Transverse colon (tissue), 4 donors: ENCODE measurements at regions not wholly inside any gene's neighbourhood (a gene's known extent, or its start where the extent isn't known, plus 50 kb on each side); places are given as distances from the start of the nearest gene placed in this dataset.

Source experiments
- DNase-seq: peaks from one replicate; pipeline ENCODE4 v3.0.0-alpha.2; 2019
- H3K27ac ChIP-seq, 4 donors: fragments of 200-600 bp; sonication (generic); 2 replicates each; pipeline ENCODE4 v1.5.1; 2016 to 2018; ENCODE audit warnings: inconsistent platforms in 4 of 4
- H3K27me3 ChIP-seq: fragments of 200-600 bp; sonication (generic); 2 replicates; pipeline ENCODE4 v1.5.1; 2017; ENCODE audit warnings: inconsistent platforms
- H3K36me3 ChIP-seq, 4 donors: fragments of 200-600 bp; sonication (generic); 2 replicates each; pipeline ENCODE4 v1.5.1; 2017 to 2019; ENCODE audit warnings: inconsistent platforms in 4 of 4
- H3K4me1 ChIP-seq, 4 donors: fragments of 200-600 bp; sonication (generic); 2 replicates each; pipeline ENCODE4 v1.5.1; 2017 to 2020; ENCODE audit warnings: inconsistent platforms in 4 of 4
- H3K4me3 ChIP-seq, 4 donors: fragments of 200-600 bp; sonication (generic); 1 replicate in 1 of 4; 2 replicates in 3 of 4; pipeline versions ENCODE4 v1.5.1 to v1.6.1; 2017 to 2019; ENCODE audit warnings: inconsistent platforms in 4 of 4
- H3K9me3 ChIP-seq, 2 donors: fragments of 200-600 bp; sonication (generic); 2 replicates each; pipeline ENCODE4 v1.5.1; 2017 to 2019; ENCODE audit warnings: inconsistent platforms in 2 of 2
- CTCF ChIP-seq, 5 experiments: fragments of 200-600 bp in 3 of 5; fragments of 450-650 bp in 2 of 5; sonication (generic) in 3 of 5; IDR thresholded peaks; 1 replicate in 2 of 5; 2 replicates in 3 of 5; pipeline ENCODE4 v1.5.1; 2016 to 2017; ENCODE audit warnings: antibody characterized with exemption in 5 of 5, inconsistent platforms in 3 of 5, mild to moderate bottlenecking in 2 of 5, moderate library complexity in 1 of 5
- EP300 ChIP-seq: sonication (generic); formaldehyde crosslinking; IDR thresholded peaks from one replicate; pipeline ENCODE4 v1.6.1; 2017; ENCODE audit warnings: antibody characterized with exemption, low read depth
- POLR2A ChIP-seq: fragments of 450-650 bp; IDR thresholded peaks from one replicate; pipeline ENCODE4 v1.6.1; 2016; ENCODE audit warnings: antibody characterized with exemption, mild to moderate bottlenecking, moderate library complexity
- POLR2AphosphoS5 ChIP-seq, 3 donors: sonication (generic); formaldehyde crosslinking; IDR thresholded peaks; one replicate each; pipeline ENCODE4 v1.6.1; 2016; ENCODE audit warnings: antibody characterized with exemption in 3 of 3
- WGBS, 2 donors: methylation state at CpG; one replicate each; pipeline ENCODE4 v1.1.5; 2018; ENCODE audit warnings: low coverage in 1 of 2; 5-methylcytosine and 5-hydroxymethylcytosine counted together
- in situ Hi-C, 4 donors: fragments of 200-750 bp; cut with MboI; loops; one replicate each; pipeline versions ENCODE4 v1.15.0 to v1.15.1; 2017; ENCODE audit warnings: low sequenced_read_pairs in 3 of 4, low pct_ligation_motif_present in 1 of 4, low pct_unique_long_range_greater_than_20kb in 1 of 4
- intact Hi-C: fragments of 100-400 bp; cut with DNase I; formaldehyde crosslinking; loops from one replicate; pipeline ENCODE4 v1.15.1; 2023; ENCODE audit warnings: low total_unique reads

- WGBS, 2 donors, result 93 to 96% methylated on average over 3 of the region's 3 CpGs
- in situ Hi-C loops, result no loop called here
- no peak overlapping the region for H3K27ac ChIP-seq
- H3K4me3 ChIP-seq, result no peak overlapping the region
- H3K27me3 ChIP-seq, result no peaks in the 10 kb centered on the region
- intact Hi-C loops, result no loop called here
- H3K36me3 ChIP-seq, result no peaks in the 10 kb centered on the region
- H3K9me3 ChIP-seq, result no peaks in the 10 kb centered on the region
- no peak for TF ChIP-seq CTCF (IDR thresholded peaks at IDR 0.05)
- TF ChIP-seq POLR2A, result no peak
- no peak for TF ChIP-seq EP300
- TF ChIP-seq POLR2AphosphoS5 (IDR thresholded peaks at IDR 0.05), result no peak
- peaks cover 0 to 16% (median 4%) of the 10 kb centered on the region in 4 donors for H3K4me1 ChIP-seq
- no peak for DNase-seq
Measured at GRCh38 chr2:184039493-184039892, 558.8 kb upstream of the ZNF804A start.

- DNase-seq, result no peak
- peaks cover 0 to 16% (median 4%) of the 10 kb centered on the region in 4 donors for H3K4me1 ChIP-seq
- H3K4me3 ChIP-seq, result no peak overlapping the region
- 51 to 67% methylated on average over 1 of the region's 1 CpG for WGBS, 2 donors
- H3K36me3 ChIP-seq, result no peaks in the 10 kb centered on the region
- no peaks in the 10 kb centered on the region for H3K9me3 ChIP-seq
- H3K27me3 ChIP-seq, result no peaks in the 10 kb centered on the region
- no peak overlapping the region for H3K27ac ChIP-seq
- intact Hi-C loops, result no loop called here
- in situ Hi-C loops, result no loop called here
- TF ChIP-seq CTCF (IDR thresholded peaks at IDR 0.05) (no peak), EP300 (no peak), POLR2AphosphoS5 (IDR thresholded peaks at IDR 0.05) (no peak)
Measured at GRCh38 chr2:184040230-184040629, 558.1 kb upstream of the ZNF804A start.

- intact Hi-C loops (no loop called here), in situ Hi-C loops (no loop called here)
- Histone ChIP-seq H3K27me3 (no peaks in the 10 kb centered on the region), H3K4me3 (no peak overlapping the region), H3K9me3 (no peaks in the 10 kb centered on the region), H3K4me1 (peaks cover 0 to 16% (median 4%) of the 10 kb centered on the region in 4 donors), H3K27ac (no peak overlapping the region), H3K36me3 (no peaks in the 10 kb centered on the region)
- TF ChIP-seq CTCF (IDR thresholded peaks at IDR 0.05) (no peak), POLR2A (no peak), EP300 (no peak), POLR2AphosphoS5 (IDR thresholded peaks at IDR 0.05) (no peak)
- 50 to 54% methylated on average over 1 to 3 of the region's 3 CpGs for WGBS, 2 donors
- no peak for DNase-seq
Measured at GRCh38 chr2:184041077-184041476, 557.3 kb upstream of the ZNF804A start.

- Histone ChIP-seq H3K36me3 (no peaks in the 10 kb centered on the region), H3K27me3 (no peaks in the 10 kb centered on the region), H3K4me3 (no peak overlapping the region), H3K9me3 (no peaks in the 10 kb centered on the region), H3K27ac (no peak overlapping the region), H3K4me1 (peaks cover 0 to 16% (median 4%) of the 10 kb centered on the region in 4 donors)
- TF ChIP-seq POLR2AphosphoS5 (IDR thresholded peaks at IDR 0.05) (no peak), EP300 (no peak), CTCF (IDR thresholded peaks at IDR 0.05) (no peak), POLR2A (no peak)
- DNase-seq, result no peak
- 88 to 92% methylated on average over 4 of the region's 4 CpGs for WGBS, 2 donors
- in situ Hi-C loops, result no loop called here
- intact Hi-C loops, result no loop called here
Measured at GRCh38 chr2:184041777-184042176, 556.6 kb upstream of the ZNF804A start.
